HEK293T (cell line): ENCODE measurements at regions not wholly inside any gene's neighbourhood (a gene's known extent, or its start where the extent isn't known, plus 50 kb on each side); places are given as distances from the start of the nearest gene placed in this dataset.

Experiments used
- CTCF ChIA-PET: fragments of 350-600 bp; formaldehyde crosslinking; extraction: SDS; loops from one replicate; lab custom pipeline; 2021; ENCODE audit warnings: antibody characterized with exemption, inconsistent platforms; lab: Yijun Ruan, JAX
- POLR2A ChIA-PET: fragments of 350-600 bp; formaldehyde crosslinking; extraction: SDS; loops from one replicate; lab custom pipeline; 2020; ENCODE audit warnings: antibody characterized with exemption, inconsistent platforms; lab: Yijun Ruan, JAX
- DNase-seq: peaks from one replicate; pipeline ENCODE4 v3.0.0; 2012; ENCODE audit warnings: mixed read lengths; ENCODE audit errors: extremely low spot score
- ARNT ChIP-seq: fragments of 450-650 bp; IDR thresholded peaks from 2 replicates; pipeline ENCODE4 v1.6.1; 2017; ENCODE audit warnings: mild to moderate bottlenecking
- BHLHE40 ChIP-seq: fragments of 450-650 bp; IDR thresholded peaks from 2 replicates; pipeline ENCODE4 v1.6.1; 2016; ENCODE audit warnings: mild to moderate bottlenecking, moderate library complexity, borderline replicate concordance
- CTBP1 ChIP-seq: fragments of 450-650 bp; IDR thresholded peaks from 2 replicates; pipeline ENCODE4 v1.6.1; 2016; ENCODE audit warnings: borderline replicate concordance
- ELF4 ChIP-seq: fragments of 450-650 bp; IDR thresholded peaks from 2 replicates; pipeline ENCODE4 v1.6.1; 2017; ENCODE audit warnings: antibody characterized with exemption
- FOXA1 ChIP-seq: fragments of 450-650 bp; IDR thresholded peaks from 2 replicates; pipeline ENCODE4 v1.6.1; 2016; ENCODE audit warnings: mild to moderate bottlenecking
- FOXK2 ChIP-seq: fragments of 450-650 bp; IDR thresholded peaks from 2 replicates; pipeline ENCODE4 v1.6.1; 2016; ENCODE audit warnings: mild to moderate bottlenecking
- FOXM1 ChIP-seq: fragments of 450-650 bp; IDR thresholded peaks from 2 replicates; pipeline ENCODE4 v1.6.1; 2017; ENCODE audit warnings: mild to moderate bottlenecking, borderline replicate concordance
- HDGF ChIP-seq: fragments of 450-650 bp; IDR thresholded peaks from 2 replicates; pipeline ENCODE4 v1.6.1; 2017; ENCODE audit warnings: antibody characterized with exemption, borderline replicate concordance
- L3MBTL2 ChIP-seq: fragments of 450-650 bp; conservative IDR thresholded peaks from 2 replicates; pipeline ENCODE4 v1.6.1; 2016; ENCODE audit warnings: mild to moderate bottlenecking
- LEF1 ChIP-seq: fragments of 450-650 bp; IDR thresholded peaks from 2 replicates; pipeline ENCODE4 v1.6.1; 2017; ENCODE audit warnings: mild to moderate bottlenecking, borderline replicate concordance
- NFRKB ChIP-seq: fragments of 450-650 bp; IDR thresholded peaks from 2 replicates; pipeline ENCODE4 v1.6.1; 2016; ENCODE audit warnings: mild to moderate bottlenecking, moderate library complexity
- PKNOX1 ChIP-seq: fragments of 450-650 bp; IDR thresholded peaks from 2 replicates; pipeline ENCODE4 v1.6.1; 2016
- SP1 ChIP-seq: fragments of 450-650 bp; IDR thresholded peaks from 2 replicates; pipeline ENCODE4 v1.6.1; 2017
- SUZ12 ChIP-seq: fragments of 450-650 bp; IDR thresholded peaks from 2 replicates; pipeline ENCODE4 v1.6.1; 2016; ENCODE audit warnings: mild to moderate bottlenecking
- TARDBP ChIP-seq: fragments of 450-650 bp; IDR thresholded peaks from 2 replicates; pipeline ENCODE4 v1.6.1; 2016
- ZNF384 ChIP-seq: fragments of 450-650 bp; IDR thresholded peaks from 2 replicates; pipeline ENCODE4 v1.6.1; 2016

DNA sequence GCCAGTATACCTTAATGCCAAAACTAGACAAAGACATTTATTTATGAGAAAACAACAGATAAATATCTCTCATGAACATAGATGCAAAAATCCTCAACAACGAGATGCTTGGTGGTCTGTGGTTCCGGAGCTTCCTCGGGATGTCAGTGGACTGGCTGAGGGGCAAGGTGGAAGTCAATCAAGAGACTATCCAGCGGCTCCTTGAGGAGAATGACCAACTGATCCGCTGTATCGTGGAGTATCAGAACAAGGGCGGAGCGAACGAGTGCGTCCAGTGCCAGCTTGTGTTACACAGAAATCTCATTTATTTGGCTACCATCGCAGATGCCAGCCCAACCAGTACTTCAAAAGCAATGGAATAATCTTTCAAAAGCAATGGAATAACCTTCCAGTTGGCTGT, 60.0 kb upstream of the PARD3 start:
- ChIA-PET POLR2A (no interaction called here), CTCF (no interaction called here)
- TF ChIP-seq SUZ12: no peak
- TF ChIP-seq ELF4: no peak
- TF ChIP-seq SP1: no peak
- TF ChIP-seq LEF1: no peak
- no peak for TF ChIP-seq FOXM1
- no peak for TF ChIP-seq FOXK2
- no peak for TF ChIP-seq HDGF
- no peak for TF ChIP-seq CTBP1
- DNase-seq: no peak

DNA sequence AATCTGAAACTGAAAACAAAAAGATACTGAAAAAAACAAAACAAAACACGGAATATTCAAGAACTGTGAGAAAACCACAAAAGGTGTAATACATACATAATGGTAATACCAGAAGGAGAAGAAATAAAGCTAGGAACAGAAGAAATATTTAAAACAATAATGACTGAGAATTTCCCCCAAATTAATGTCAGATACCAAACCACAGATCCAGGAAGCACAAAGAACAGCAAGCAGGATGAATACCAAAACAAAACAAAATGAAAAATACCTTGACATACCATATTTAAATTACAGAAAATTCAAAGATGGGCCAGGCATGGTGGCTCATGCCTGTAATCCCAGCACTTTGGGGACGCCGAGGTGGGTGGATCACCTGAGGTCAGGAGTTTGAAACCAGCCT, 57.7 kb upstream of the PARD3 start:
- no peak for DNase-seq
- no peak for TF ChIP-seq LEF1
- no peak for TF ChIP-seq TARDBP
- TF ChIP-seq FOXA1: no peak
- TF ChIP-seq PKNOX1: no peak
- TF ChIP-seq FOXM1: no peak
- TF ChIP-seq HDGF: no peak
- no peak for TF ChIP-seq SUZ12
- TF ChIP-seq ARNT: no peak
- no peak for TF ChIP-seq SP1
- TF ChIP-seq NFRKB: no peak
- TF ChIP-seq L3MBTL2: no peak
- TF ChIP-seq ELF4: no peak
- no peak for TF ChIP-seq CTBP1
- ChIA-PET POLR2A (no interaction called here), CTCF (no interaction called here)

DNA sequence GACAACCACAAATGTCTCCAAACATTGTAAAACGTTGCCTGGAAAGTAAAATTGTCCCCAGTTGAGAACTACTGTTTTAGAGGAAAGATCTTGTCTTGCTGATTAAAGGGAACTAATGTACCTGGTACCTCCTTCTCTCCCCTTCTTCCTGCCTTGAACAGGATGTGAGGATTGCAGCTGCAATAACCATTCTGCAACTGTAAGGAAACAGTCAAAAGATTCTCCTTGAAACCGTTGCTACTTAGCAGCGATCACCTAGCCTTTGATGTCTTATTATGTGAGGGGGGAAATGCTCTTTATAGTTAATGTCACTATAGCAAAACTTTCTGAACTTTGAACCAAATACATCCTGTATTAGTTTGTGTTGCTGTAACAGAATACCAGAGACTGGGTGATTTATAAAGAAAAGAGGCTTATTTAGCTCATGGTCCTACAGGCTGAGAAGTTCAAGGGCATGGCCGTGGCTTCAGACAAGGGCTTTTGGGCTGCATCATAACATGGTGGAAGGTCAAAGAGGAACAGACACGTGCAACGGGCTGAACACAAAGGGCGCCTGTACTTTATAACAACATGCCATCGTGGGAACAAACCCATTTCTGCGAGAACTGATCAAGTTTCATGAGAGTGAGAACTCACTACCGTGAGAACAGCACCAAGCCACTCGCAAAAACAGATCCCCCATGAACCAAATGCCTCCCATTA, 54.2 kb upstream of the PARD3 start:
- DNase-seq: no peak
- no peak for TF ChIP-seq TARDBP
- no peak for TF ChIP-seq FOXA1
- TF ChIP-seq SUZ12: no peak
- no peak for TF ChIP-seq ELF4
- no peak for TF ChIP-seq ZNF384
- TF ChIP-seq PKNOX1: no peak
- TF ChIP-seq FOXM1: no peak
- no peak for TF ChIP-seq CTBP1
- no peak for TF ChIP-seq BHLHE40
- TF ChIP-seq L3MBTL2: no peak
- TF ChIP-seq NFRKB: no peak
- no peak for TF ChIP-seq LEF1
- no peak for TF ChIP-seq HDGF
- no peak for TF ChIP-seq ARNT
- POLR2A ChIA-PET: no interaction called here
- CTCF ChIA-PET: interaction anchor here (0.6 kb wide), 2 partner anchors 19 to 1773 kb away, joined by 3 read pairs; no protein-coding TSS in a partner anchor

DNA sequence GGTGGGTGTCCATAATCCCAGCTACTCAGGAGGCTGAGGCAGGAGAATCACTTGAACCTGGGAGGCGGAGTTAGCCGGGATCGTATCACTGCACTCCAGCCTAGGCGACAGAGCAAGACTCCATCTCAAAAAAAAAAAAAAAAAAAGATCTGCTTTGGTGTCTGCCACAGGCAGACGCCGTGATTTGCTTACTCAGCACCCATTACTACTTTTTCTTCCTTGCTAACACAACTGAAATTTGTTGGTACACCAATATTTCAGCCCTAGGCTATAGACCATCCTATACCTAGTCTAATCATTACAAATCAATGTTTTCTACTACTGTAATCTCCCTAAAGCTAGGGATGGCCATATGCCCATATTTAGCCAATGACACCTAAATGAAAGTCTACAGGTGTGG, 53.5 kb upstream of the PARD3 start:
- POLR2A ChIA-PET: no interaction called here
- CTCF ChIA-PET: no interaction called here
- TF ChIP-seq CTBP1: no peak
- TF ChIP-seq ELF4: no peak
- TF ChIP-seq PKNOX1: no peak
- no peak for TF ChIP-seq TARDBP
- no peak for TF ChIP-seq HDGF
- TF ChIP-seq SUZ12: no peak
- no peak for DNase-seq

DNA sequence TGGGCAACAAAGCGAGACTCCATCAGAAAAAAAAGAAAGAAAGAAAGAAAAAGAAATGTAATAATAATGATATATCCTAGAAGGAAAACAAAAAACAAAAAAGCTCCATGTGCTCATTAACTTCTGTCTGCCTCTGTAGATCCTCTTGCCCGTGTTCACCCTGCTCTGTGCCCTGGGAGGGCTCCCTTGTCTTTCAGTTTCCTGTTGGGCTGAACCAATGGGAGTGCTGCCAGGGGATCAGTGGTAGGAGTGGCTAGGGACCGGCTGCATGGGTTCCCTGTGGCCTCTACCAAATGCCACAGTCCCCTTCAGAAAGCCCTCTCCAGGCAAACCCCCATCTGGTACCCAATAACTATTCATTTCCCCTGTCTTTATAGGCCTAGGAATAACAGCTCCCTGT, 51.8 kb upstream of the PARD3 start:
- ChIA-PET CTCF (no interaction called here), POLR2A (no interaction called here)

More for the DNA sequence above, 51.8 kb upstream of the PARD3 start:
- no peak for DNase-seq
- TF ChIP-seq LEF1: no peak
- no peak for TF ChIP-seq ELF4
- no peak for TF ChIP-seq SUZ12
- no peak for TF ChIP-seq L3MBTL2
- TF ChIP-seq BHLHE40: no peak
- TF ChIP-seq FOXM1: no peak
- no peak for TF ChIP-seq FOXK2
- TF ChIP-seq NFRKB: no peak
- TF ChIP-seq ARNT: no peak
- no peak for TF ChIP-seq HDGF
- TF ChIP-seq PKNOX1: no peak
- TF ChIP-seq ZNF384: no peak
- no peak for TF ChIP-seq FOXA1
- TF ChIP-seq TARDBP: no peak
- no peak for TF ChIP-seq SP1
